DND-41 (cell line): ENCODE measurements at regions not wholly inside any gene's neighbourhood (a gene's known extent, or its start where the extent isn't known, plus 50 kb on each side); places are given as distances from the start of the nearest gene placed in this dataset.

Experiments
- ATAC-seq: fragments of 200-7000 bp; cut with Tn5 transposase; 3 replicates; pipeline ENCODE4 v1.9.1; 2021; ENCODE audit warnings: low read depth; ENCODE audit not compliant: insufficient read depth
- DNase-seq: peaks from one replicate; pipeline ENCODE4 v3.0.0-alpha.2; 2020
- H2AFZ ChIP-seq: 2 replicates; pipeline ENCODE4 v1.6.0; 2012; ENCODE audit warnings: low read depth, low read length
- H3K27ac ChIP-seq: 2 replicates; pipeline ENCODE4 v1.5.1; 2012; ENCODE audit warnings: low read length, inconsistent platforms
- H3K27me3 ChIP-seq: fragments of 200-600 bp; sonication (generic); 2 replicates; pipeline ENCODE4 v1.6.0; 2012; ENCODE audit warnings: low read length, mild to moderate bottlenecking, inconsistent platforms; ENCODE audit not compliant: insufficient read depth, poor library complexity
- H3K36me3 ChIP-seq: 2 replicates; pipeline ENCODE4 v1.5.1; 2012; ENCODE audit warnings: low read length, inconsistent platforms; ENCODE audit not compliant: insufficient read depth
- H3K4me1 ChIP-seq: 2 replicates; pipeline ENCODE4 v1.5.1; 2012; ENCODE audit warnings: mild to moderate bottlenecking, low read length; ENCODE audit not compliant: insufficient read depth
- H3K4me2 ChIP-seq: 2 replicates; pipeline ENCODE4 v1.6.0; 2012; ENCODE audit warnings: mild to moderate bottlenecking, moderate library complexity, low read length, inconsistent platforms; ENCODE audit not compliant: insufficient read depth
- H3K4me3 ChIP-seq, 2 experiments: fragments of 200-600 bp in 1 of 2; shearing (Covaris generic) in 1 of 2; 2 replicates each; pipeline ENCODE4 v1.5.1; 2012 to 2016; ENCODE audit warnings: inconsistent platforms in 2 of 2, low read length in 2 of 2, mild to moderate bottlenecking in 2 of 2, low read depth in 1 of 2, moderate library complexity in 1 of 2
- H3K79me2 ChIP-seq: 2 replicates; pipeline ENCODE4 v1.6.0; 2012; ENCODE audit warnings: low read length, inconsistent platforms; ENCODE audit not compliant: insufficient read depth
- H3K9ac ChIP-seq: 2 replicates; pipeline ENCODE4 v1.6.0; 2012; ENCODE audit warnings: low read depth, mild to moderate bottlenecking, inconsistent platforms, low read length, moderate library complexity
- H3K9me3 ChIP-seq: 2 replicates; pipeline ENCODE4 v1.5.1; 2012; ENCODE audit warnings: low read length, moderate library complexity, mild to moderate bottlenecking, inconsistent platforms; ENCODE audit not compliant: insufficient read depth, severe bottlenecking
- H4K20me1 ChIP-seq: 2 replicates; pipeline ENCODE4 v1.6.0; 2012; ENCODE audit warnings: low read length; ENCODE audit not compliant: insufficient read depth
- CTCF ChIP-seq: IDR thresholded peaks from 2 replicates; pipeline ENCODE4 v1.5.1; 2012; ENCODE audit warnings: borderline replicate concordance, low read length, moderate library complexity, mild to moderate bottlenecking; ENCODE audit not compliant: poor library complexity, severe bottlenecking; ENCODE audit errors: extremely low read depth
- EZH2 ChIP-seq: IDR thresholded peaks from 3 replicates; pipeline ENCODE4 v1.6.1; 2012; ENCODE audit warnings: borderline replicate concordance, low read depth, mild to moderate bottlenecking, moderate library complexity, low read length, inconsistent platforms; ENCODE audit not compliant: severe bottlenecking

DNA sequence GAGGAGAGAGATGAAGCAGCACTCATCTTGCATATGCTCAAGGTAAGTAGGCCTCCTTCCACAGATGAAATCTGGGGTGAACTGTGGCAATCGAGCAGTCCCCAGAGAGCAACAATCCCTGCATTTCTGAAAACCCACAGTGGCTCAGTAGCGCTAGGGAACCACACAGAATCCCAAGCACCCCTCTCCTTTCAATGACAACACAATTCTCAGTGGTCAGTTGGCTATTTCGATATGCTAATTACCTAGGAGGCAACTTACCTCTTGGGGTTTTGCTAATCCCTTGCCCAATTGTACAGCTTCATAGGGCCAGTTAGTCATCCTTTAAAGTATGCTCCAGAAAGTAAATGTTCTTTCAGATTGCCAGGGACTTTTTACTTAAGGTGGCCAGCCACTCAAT lies 1035.7 kb downstream of the BCL11B start:
- TF ChIP-seq CTCF (no peak), EZH2 (no peak)
- no peak for ATAC-seq
- Histone ChIP-seq H3K9me3 (no peaks in the 10 kb centered on the region), H3K4me3 (no peak overlapping the region), H3K4me2 (no peak overlapping the region), H3K9ac (no peak overlapping the region), H3K4me1 (peaks cover 12% of the 10 kb centered on the region), H3K36me3 (no peaks in the 10 kb centered on the region), H2AFZ (no peak overlapping the region), H3K27ac (peak overlapping the region; percentile 1; the same call in 1 of the 2 replicates), H3K79me2 (no peaks in the 10 kb centered on the region), H4K20me1 (no peaks in the 10 kb centered on the region), H3K27me3 (no peaks in the 10 kb centered on the region)
- DNase-seq: no peak

DNA sequence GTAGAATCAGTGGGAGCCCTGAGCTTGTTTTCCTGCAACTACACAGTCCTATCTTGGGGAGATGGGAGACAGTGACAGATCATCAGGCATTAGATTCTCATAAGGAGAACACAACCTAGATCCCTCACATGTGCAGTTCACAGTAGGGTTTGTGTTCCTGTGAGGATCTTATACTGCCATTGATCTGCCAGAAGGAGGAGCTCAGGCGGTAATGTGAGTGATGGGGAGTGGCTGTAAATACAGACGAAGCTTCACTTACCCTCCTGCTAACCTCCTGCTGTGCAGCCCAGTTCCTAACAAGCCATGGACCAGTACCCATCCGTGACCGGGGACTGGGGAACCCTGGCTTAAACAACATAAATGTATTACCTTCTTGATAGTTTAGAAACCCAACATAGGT lies 1034.1 kb downstream of the BCL11B start:
- H4K20me1 ChIP-seq: no peaks in the 10 kb centered on the region
- no peaks in the 10 kb centered on the region for H3K27me3 ChIP-seq
- DNase-seq (no peak), ATAC-seq (no peak)
- H3K36me3 ChIP-seq: no peaks in the 10 kb centered on the region
- H3K4me3 ChIP-seq: no peak overlapping the region
- no peak overlapping the region for H2AFZ ChIP-seq
- TF ChIP-seq EZH2 (no peak), CTCF (no peak)
- H3K4me2 ChIP-seq: no peak overlapping the region
- no peaks in the 10 kb centered on the region for H3K9me3 ChIP-seq
- H3K9ac ChIP-seq: no peak overlapping the region
- peaks cover 12% of the 10 kb centered on the region for H3K4me1 ChIP-seq
- H3K79me2 ChIP-seq: no peaks in the 10 kb centered on the region
- no peak overlapping the region for H3K27ac ChIP-seq

GRCh38 chr14:98240376-98240775 lies 1031.6 kb downstream of the BCL11B start:
- peak overlapping the region; percentile 33; the same call in 1 of the 2 replicates for H3K27ac ChIP-seq
- no peak overlapping the region for H3K4me3 ChIP-seq
- no peak overlapping the region for H3K9ac ChIP-seq
- ATAC-seq: peak; percentile 30; the same call in 1 of the 3 replicates
- no peaks in the 10 kb centered on the region for H3K79me2 ChIP-seq
- no peak overlapping the region for H3K4me2 ChIP-seq
- peaks cover 18% of the 10 kb centered on the region for H3K4me1 ChIP-seq
- H3K9me3 ChIP-seq: no peaks in the 10 kb centered on the region
- no peak for DNase-seq
- no peaks in the 10 kb centered on the region for H4K20me1 ChIP-seq
- H3K27me3 ChIP-seq: no peaks in the 10 kb centered on the region
- no peak for TF ChIP-seq CTCF
- no peak for TF ChIP-seq EZH2
- peak overlapping the region; percentile 29; the same call in 1 of the 2 replicates for H2AFZ ChIP-seq
- H3K36me3 ChIP-seq: no peaks in the 10 kb centered on the region

DNA sequence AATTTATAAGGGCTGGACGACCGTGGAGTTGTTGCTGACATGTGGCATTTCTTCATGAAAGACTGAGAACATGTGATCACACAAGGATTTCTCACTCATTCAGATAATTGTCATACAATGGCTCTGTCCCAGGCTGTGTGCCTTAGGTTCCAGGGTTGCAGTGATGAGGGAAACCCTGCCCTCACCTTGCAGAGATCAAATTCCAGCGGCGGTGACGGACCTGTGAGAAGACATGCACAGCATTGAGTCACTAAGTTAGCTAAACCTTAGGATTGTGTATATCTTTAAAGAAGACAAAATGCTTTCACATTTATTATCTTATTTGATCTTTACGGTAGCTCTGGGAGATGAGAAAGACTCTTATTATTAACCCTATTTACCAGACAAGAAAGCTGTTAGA lies 1029.1 kb downstream of the BCL11B start:
- H3K27ac ChIP-seq: no peak overlapping the region
- no peaks in the 10 kb centered on the region for H3K27me3 ChIP-seq
- no peaks in the 10 kb centered on the region for H3K9me3 ChIP-seq
- H4K20me1 ChIP-seq: no peaks in the 10 kb centered on the region
- peaks cover 18% of the 10 kb centered on the region for H3K4me1 ChIP-seq
- no peak overlapping the region for H3K9ac ChIP-seq
- TF ChIP-seq EZH2: no peak
- no peak for TF ChIP-seq CTCF
- no peaks in the 10 kb centered on the region for H3K79me2 ChIP-seq
- no peak overlapping the region for H3K4me3 ChIP-seq
- peak overlapping the region; percentile 47; the same call in 1 of the 2 replicates for H2AFZ ChIP-seq
- no peak overlapping the region for H3K4me2 ChIP-seq
- H3K36me3 ChIP-seq: no peaks in the 10 kb centered on the region
- DNase-seq: no peak
- ATAC-seq: no peak
